Stimulated activated naive CD4-positive, alpha-beta T cell (primary cell): ENCODE measurements at regions not wholly inside any gene's neighbourhood (a gene's known extent, or its start where the extent isn't known, plus 50 kb on each side); places are given as distances from the start of the nearest gene placed in this dataset.
A peak's percentile ranks its signal among the peaks of the same experiment; 100 is the strongest.
"Not testable (repeated sequence)": the region's sequence is repeated elsewhere in the genome, so short reads cannot be mapped to it uniquely, and the experiment has no call there.

Experiments
- DNase-seq, 6 experiments: peaks; one replicate each; lab custom pipeline; 2025; lab: John Stamatoyannopoulos, UW

DNA sequence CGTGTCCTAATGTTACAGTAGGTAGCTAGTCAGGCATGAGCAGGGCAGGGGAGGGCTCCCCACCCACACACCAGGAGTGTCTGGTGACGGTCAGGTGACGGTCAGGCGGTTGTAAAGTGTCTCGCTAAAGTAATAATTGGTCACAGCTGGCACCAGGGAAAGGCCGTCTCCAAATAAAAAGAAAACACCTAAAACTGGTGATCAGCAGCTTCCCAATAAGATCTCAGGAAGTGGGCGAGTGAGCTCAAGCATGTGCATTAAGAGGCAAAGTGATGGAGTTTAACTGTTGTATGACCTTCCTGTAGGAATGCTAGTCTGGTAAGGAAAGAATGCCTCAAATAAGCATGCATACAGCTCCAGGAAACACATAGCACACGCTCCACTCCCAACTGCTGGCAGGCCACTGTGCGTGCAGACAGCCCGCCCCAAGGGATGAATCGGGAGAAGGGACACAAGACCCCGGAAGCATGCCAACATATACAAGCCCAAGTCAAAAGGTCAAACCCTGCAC, 177.1 kb downstream of the RNF144A start:
- no peak for DNase-seq

DNA sequence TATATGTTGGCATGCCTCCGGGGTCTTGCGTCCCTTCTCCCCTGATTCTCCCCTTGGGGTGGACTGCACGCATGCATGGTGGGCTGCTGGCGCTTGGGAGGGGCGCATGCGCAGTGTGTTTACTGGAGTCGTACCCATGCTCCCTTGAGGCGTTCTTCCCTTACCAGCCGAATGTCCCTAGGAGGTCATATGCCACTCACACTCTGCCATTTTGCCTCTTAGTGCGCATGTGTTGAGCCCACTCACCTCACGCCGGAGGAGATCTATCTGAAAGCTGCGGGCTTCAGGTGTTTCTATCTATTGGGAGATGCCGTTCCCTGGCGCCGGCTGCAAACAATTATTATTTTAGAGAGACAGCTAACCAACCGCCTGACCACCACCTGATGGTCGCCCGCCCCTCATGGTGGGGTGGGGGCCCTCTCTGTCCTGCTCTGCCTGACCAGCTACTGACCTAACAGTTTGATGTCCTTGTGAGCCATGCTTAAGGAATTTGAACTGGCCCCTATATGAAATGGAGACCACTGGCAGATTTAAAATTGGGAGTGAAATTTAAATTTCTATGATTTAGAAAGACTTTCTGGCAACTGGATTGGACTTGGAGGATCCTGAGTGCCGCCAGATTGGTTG, 179.6 kb downstream of the RNF144A start:
- DNase-seq, result no peak

DNA sequence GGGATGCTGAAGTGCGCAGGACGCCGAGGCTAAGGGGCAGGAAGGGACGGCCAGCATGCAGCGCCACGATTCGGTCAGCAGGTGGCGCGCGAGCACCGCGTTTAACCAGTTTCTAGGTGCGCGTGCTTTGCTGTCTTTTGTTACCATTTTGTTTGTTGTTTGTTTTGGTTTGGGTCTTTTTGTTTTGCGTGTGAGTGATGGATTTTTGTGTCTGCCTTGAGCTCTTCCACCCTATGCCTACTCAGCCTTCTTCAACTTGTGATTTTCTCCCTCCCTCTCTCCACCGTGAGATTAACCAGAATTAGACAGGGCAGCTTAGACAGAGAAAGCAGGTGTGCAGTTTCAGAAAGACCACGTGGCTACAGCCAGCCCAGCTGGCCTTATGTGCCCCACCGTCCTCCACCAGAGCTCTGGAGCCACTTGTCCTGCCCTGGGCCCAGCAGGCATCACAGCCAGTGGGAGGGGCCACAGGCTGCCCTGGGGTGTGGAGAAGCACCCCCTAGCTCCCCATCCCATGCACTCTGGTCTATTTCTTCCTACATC, 180.2 kb downstream of the RNF144A start:
- DNase-seq, result peak; percentile 42 to 79 (median 62)

DNA sequence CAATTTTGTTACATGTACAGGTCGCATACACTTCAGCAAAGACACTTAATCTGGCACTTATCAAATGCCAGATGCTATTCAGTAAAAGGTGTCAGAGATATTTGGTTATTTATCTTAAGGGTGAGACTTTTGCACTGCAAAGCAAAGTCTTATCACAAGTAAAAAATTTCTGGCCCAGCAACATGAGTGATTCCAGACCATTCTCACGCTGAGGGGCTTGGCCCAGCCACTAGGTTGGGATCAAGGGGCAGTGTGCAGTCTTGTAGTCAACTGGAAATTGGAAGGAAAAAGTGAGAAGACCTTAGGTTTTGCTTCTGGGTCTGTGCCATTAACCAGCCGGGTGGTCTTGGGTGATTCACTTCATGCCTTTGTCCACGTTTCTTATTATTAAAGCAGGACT, 181.6 kb downstream of the RNF144A start:
- no peak for DNase-seq

DNA sequence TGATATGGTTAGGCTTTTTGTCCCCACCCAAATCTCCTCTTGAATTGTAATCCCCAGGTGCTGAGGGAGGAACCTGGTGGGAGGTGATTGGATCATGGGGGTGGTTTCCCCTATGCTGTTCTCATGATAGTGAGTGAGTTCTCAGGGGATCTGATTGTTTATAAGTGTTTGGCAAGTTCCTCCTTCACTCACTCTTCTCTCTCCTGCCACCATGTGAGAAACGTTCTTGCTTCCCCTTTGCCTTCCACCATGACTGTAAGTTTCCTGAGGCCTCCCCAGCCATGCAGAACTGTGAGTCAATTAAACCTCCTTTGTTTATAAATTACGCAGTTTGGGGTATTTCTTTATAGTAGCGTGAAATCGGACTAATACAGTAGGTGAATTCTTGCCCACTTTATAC, 182.5 kb downstream of the RNF144A start:
- DNase-seq, result not testable (repeated sequence)

DNA sequence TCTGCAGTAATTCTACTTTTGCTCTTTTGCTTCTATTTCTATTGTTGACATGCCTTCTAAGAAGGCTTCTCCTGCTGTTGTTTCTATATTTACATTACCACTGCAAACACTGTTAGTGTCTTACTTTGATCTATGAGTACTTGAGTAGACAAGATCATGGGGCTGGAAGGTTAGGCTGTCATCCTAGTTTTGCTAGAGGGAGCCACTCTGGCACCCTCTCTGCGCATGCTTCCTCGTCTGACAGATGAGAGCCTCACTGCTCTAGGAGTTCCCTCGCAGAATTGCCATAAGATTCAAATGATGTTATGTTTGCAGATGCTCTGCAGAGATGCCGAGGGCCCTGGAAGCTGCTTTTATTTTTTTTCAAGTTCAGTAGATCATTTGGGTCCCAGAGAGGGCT, 185.6 kb downstream of the RNF144A start:
- no peak for DNase-seq

DNA sequence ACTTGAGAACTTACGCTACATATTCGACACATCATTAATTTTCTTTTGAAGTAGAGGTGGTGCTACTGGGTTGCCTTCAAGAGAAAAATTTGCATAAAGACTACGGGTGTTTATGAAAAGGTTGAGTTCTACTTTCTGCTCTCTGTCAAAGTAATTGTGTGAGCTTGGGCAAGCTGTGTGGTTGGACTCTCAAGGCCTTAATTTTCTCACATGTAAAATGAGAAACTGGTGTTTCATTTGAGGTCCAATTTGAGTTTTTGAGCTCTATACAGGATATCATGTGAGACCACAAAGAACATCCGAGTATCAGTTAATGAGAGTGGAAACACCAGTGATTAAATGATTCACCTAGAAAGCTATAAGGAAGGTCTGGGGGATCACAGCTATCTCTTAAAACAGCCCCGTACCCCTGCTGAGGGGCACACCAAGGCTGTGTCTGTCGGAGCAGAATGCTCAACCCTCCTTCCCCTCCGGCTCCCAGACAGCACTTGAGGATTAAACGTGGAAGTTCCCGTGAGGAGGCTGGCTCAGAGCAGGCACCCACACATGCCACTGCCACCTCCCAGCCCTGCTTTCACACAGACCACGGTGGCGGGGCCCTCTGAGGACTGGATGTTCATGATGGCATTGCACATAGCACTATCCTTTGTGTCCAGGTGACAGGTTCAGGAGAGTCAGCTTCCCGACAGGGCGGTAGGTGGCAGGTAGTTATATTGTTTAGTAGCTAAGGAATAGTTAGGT, 191.8 kb downstream of the RNF144A start:
- DNase-seq, result no peak

DNA sequence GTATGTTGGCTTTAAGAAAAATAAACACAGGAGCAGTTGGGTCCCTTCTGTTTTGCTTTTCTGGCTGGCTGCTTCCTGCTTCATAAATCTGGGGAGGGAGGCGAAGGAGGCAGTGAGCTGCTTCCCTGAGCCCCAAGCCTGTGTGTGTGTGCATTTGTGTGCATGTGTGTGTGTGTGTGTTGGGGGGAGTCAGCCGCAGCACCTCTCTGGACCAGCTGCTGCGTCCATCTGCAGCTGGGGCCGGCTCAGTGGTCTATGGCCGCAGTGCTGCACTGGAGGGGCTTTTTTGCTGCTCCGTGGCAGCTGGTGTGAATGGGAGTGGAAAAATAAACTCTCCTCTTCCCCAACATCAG, 192.3 kb downstream of the RNF144A start:
- no peak for DNase-seq

DNA sequence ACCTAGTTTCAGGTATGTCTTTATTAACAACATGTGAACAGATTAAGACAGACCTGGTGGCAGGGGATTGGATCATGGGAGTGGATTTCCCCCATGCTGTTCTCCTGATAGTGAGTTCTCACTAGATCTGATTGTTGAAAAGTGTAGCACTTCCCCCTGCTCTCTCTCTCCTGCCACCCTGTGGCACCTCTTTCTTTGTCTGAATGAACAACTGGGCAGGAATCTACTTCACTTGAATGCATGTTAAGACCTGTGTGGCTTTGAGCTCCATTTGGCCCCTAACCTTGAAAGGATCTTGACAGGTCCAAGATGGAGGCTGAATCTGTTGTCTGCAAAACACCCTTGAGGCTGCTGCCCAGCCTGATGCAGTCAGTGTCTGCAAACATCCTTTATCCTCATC, 194.4 kb downstream of the RNF144A start:
- no peak for DNase-seq

DNA sequence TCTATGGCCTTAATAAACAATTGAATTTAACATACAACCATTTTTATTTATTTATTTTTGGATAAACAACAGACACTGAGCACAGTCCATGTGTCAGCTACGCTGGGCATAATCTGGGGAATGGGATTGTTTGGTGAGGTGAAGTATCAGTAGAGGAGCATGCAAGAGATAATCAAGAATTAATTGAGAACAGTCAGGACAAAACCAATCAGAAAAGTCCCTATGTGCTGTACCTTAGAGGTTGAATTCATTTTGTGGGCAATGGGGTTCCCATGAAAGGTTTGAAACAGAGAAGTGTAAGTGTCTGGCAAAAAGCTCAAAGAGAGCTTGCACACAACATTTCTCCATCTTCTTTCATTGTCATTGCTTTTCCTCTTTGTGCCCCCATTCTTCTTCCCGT, 198.2 kb downstream of the RNF144A start:
- DNase-seq, result no peak

DNA sequence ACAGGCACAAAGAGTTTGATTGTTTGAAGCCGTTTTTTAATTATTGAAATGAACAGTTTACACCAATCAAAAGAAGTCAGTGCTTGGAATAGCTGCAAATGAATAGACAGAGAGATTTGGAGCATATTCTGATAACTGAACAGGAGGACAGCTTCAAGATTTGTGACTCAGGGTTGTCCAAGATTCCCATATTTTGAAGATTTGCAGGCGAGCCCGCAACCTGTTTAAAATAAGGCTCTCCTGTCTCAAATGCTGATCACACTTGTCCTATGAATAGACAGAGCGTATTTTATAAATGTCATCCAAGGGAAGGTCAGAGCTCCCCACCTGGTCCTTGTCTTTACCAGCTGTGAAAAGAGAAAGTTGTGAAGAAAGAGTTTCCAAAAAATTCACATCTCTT, 198.7 kb downstream of the RNF144A start:
- no peak for DNase-seq

DNA sequence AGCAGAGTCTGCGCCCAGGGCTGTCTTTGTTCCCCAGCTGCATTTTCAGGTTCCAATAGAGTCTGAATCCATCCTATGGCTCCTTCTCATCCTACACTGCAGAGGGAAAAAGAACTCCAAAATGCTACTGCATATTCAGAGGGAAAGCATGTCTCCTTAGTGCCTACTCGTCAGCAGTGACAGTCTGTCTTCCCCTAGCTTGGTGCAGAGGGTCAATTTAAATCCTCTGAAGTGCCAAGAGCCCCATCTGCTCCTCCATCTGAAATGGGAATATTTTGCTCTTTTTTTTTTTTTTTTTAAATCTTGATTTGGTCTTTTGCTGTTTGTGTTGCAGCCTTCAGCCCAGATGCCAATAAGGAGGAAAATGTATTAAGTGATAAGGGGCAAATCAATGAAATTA, 199.3 kb downstream of the RNF144A start:
- DNase-seq, result no peak

DNA sequence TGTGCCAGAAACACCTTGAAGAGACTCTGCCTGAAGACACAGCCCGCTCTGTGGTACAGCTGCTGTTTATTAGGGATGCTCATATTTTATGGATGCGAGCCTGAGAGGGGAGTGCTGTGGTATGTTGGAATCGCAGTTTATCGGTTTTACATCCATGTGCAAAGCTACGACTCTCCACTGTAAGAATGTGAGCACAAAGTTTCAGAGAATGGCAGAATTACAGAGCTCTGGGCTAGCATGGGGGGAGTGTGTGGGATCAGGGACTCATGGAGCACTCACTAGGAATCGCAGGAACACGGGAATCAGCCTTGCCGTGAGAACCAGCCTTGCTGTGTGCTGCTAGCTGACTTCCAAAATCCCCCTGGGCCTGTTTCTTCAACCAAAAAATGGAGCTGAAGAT, 199.9 kb downstream of the RNF144A start:
- DNase-seq, result no peak

DNA sequence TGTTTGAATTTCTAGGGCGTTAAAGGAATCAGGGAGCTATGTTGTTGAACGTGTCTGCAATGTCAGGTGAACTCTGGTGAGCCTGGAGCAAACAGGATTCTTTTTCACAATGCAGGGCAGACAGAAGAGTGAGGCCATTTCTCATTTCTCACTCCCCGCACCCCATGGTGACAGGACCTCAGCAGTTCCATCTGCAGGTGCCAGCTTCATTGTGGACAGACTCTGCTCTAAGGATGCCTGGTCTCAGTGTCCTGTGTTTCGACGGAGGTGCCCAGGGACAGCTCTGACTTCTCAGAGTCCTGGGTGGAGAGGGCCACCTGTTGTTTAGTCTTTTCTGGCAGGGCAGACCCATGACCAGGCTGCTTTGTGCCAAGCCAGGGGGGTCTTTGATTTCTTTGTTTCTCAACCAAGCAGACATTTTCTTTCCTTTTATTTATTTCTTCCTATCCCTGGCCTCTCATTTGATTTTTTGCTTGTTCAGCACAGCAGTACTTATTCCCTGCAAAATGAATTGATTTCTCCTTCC, 201.5 kb downstream of the RNF144A start:
- DNase-seq, result no peak

DNA sequence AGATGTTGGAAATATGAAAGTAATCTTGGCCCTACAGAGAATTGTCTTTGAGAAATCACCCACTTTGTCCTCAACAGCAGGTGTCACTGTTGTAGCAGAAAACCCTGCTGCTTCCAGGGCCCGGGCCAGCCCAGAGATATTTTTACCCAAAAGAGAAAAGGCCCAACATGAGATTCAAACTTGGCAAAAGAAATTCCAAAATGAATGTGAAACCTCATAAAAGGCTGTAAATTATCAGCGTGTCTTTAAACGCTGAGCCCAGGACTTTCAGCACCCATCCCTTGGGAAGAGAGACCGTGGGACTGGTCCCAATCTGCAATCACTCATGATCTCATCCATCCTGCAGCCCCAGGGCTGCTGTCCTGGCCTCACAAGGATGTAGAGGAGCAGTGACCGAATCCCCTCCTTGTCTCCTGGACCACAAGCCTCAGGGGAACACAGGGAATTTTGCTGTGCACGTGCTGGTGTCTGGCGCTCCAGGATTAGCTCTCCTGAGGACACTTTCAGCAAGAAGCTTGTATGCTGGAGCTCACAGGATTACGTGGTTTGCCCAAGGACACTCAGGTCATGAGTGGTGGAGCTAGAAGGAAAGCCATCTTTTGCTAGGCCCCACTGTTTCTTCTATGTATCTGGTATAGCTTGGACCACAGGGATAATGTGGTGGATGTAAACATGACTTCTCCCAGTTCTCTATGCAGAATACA, 202.1 kb downstream of the RNF144A start:
- peak in 1 of 6 experiments; percentile 6 for DNase-seq

DNA sequence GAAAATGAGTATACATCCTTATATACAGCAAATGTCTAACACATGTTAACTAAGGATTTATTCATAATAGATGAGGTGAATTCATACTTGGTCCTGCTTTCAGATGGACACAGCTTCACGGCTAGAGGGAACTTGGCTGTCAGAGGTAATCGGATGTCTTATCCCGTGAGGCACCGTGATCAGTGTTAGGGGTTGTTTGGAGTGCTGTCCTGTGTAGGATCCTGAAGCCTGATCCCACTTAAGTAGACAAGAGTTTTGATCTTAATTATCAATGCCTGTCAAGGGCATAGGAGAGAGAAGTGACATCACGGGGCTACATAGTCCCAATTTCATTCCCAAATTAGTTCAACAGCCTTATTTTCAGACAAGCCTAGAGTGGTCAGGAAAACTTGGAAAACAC, 204.6 kb downstream of the RNF144A start:
- DNase-seq, result no peak

DNA sequence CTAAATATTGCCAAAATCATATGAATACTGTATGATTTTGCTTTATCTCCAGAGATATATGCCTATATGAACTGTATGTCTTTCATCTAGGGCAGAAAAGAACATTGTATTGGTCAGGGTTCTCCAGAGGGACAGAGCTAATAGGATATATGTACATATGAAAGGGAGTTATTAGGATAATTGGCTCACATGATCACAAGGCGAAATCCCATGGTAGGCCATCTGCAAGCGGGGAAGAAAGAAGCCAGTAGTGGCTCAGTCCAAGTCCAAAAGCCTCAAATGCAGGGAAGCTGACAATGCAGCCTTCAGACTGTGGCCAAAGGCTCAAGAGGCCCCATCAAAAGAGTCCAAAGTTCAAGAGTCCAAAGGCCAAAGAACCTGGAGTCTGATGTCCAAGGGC, 209.9 kb downstream of the RNF144A start:
- no peak for DNase-seq

DNA sequence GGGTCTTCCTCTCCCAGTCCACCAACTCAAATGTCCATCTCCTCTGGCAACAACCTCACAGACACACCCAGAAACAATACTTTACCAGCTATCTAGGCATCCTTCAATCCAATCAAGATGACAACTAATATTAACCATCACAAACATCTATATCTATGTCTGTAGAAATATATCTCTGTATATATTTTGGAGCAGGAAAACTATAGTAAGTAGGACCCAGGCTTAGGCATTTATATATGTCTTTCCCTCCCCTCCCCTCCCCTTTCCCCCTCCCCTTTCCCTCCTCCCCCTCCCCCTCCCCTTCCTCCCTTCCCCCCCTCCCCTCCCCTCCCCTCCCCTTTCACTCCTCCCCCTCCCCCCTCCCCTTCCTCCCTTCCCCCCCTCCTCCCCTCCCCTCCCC, 210.5 kb downstream of the RNF144A start:
- DNase-seq, result no peak

DNA sequence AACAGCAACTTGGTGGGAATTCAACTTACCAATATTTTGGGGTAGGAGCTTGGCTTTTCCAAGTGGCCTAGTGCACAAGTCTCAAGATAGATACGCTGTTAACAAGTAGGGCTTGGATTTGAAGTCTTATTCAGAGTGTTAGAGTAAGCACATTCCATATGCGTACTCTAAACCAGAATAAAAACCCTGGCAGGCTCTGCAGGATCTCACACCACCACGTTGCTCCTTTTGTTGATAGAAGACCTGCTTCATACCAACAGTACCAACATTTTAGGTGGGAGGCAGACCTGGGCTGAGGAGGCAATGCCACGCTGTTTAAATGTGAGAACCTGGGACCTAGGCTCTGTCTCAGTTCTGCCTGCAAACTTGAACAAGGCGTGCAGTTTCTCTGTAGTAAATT, 214.0 kb downstream of the RNF144A start:
- DNase-seq, result no peak

DNA sequence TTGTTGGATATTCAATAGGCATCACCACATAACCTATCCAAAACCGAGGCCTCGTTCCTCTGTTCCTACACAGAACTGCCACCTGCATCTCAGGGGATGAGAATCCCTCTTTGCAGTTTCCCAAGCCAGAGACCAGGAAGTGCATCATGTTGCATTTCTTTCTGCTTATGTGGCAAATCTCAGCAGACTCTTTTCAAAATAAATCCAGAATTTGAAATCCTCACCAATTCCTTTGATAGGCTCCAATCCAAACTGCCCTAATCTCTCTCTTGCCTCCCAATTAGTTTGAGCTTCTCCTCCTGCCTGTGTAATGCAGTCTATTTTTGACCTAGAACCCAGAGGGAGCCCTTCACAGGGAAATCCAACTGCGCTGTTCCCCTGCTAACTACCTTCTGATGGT, 215.5 kb downstream of the RNF144A start:
- no peak for DNase-seq

DNA sequence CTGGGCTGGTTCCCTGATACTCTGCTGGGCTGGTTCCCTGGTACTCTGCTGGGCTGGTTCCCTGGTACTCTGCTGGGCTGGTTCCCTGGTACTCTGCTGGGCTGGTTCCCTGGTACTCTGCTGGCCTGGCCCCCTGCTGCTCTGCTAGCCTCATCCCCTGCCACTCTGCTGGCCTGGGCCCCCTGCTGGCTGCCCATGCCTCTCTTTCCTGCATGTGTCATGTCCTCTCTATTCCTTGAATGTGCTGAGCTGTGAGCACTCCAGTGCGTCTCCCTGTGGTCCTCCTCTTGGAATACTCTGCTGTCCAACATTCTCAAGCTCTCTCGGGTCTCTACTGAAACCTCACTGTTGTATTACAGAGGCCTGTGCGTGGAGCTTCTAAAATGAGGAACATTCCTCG, 216.3 kb downstream of the RNF144A start:
- no peak for DNase-seq

DNA sequence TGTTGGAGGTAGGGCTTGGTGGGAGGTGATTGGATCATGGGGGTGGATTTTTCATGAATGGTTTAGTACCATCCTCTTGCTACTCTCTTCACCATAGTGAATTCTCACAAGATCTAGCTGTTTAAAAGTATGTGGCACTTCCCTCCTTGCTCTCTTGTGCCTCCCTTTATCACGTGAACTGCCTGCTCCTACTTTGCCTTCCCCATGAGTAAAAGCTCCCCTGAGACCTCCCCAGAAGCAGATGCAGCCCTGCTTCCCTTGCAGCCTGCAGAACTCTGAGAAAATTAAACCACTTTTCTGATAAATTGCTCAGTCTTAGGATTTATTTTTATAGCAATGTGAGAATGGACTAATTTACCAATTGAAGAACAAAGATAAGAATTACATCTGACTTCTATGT, 223.1 kb downstream of the RNF144A start:
- DNase-seq, result no peak

DNA sequence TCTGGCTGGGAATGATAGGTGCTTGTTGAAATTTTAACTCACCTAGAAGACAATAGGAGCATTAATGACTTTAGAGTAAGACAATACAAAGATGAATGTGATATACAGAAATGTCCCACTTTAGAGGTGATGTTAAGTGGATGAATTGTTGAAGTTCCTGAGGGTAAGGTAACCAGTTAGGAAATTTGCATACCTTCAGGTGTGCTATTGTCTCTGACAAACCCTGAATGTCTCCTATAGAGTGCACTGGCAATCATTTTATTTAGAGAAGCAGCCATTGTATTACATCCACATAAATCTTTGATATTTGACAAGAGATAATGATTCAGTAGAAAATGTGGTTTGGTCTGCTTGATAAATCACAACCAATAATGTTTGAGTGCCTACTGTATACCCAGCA, 228.5 kb downstream of the RNF144A start:
- no peak for DNase-seq
